ENCODE measurements at regions not wholly inside any gene's neighbourhood (a gene's known extent, or its start where the extent isn't known, plus 50 kb on each side); places are given as distances from the start of the nearest gene placed in this dataset.

GRCh38 chr4:128688033-128688721 lies 121.3 kb upstream of the JADE1 start:
- Histone ChIP-seq H3K27ac (replicated peaks) (no peak overlapping the region), H3K27me3 (ENCODE audit: insufficient read depth, poor library complexity, severe bottlenecking) (peaks cover 2% of the 10 kb centered on the region), H3K4me3 (replicated peaks; ENCODE audit: insufficient read depth, low read length) (no peak overlapping the region)
- TF ChIP-seq GABPA (IDR thresholded peaks at IDR 0.05; ENCODE audit: low read depth): no peak
- TF ChIP-seq, protein P1, sequence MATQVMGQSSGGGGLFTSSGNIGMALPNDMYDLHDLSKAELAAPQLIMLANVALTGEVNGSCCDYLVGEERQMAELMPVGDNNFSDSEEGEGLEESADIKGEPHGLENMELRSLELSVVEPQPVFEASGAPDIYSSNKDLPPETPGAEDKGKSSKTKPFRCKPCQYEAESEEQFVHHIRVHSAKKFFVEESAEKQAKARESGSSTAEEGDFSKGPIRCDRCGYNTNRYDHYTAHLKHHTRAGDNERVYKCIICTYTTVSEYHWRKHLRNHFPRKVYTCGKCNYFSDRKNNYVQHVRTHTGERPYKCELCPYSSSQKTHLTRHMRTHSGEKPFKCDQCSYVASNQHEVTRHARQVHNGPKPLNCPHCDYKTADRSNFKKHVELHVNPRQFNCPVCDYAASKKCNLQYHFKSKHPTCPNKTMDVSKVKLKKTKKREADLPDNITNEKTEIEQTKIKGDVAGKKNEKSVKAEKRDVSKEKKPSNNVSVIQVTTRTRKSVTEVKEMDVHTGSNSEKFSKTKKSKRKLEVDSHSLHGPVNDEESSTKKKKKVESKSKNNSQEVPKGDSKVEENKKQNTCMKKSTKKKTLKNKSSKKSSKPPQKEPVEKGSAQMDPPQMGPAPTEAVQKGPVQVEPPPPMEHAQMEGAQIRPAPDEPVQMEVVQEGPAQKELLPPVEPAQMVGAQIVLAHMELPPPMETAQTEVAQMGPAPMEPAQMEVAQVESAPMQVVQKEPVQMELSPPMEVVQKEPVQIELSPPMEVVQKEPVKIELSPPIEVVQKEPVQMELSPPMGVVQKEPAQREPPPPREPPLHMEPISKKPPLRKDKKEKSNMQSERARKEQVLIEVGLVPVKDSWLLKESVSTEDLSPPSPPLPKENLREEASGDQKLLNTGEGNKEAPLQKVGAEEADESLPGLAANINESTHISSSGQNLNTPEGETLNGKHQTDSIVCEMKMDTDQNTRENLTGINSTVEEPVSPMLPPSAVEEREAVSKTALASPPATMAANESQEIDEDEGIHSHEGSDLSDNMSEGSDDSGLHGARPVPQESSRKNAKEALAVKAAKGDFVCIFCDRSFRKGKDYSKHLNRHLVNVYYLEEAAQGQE (IDR thresholded peaks at IDR 0.05; ENCODE audit: insufficient replicate concordance, low read depth): no peak
- no peak for TF ChIP-seq POLR2AphosphoS5 (IDR thresholded peaks at IDR 0.05; ENCODE audit: low read depth)
- no peak for TF ChIP-seq SPI1 (IDR thresholded peaks at IDR 0.05; ENCODE audit: borderline replicate concordance, low read depth)
- TF ChIP-seq CTCF (IDR thresholded peaks at IDR 0.05; ENCODE audit: insufficient read depth, low read length): no peak
- no peak for DNase-seq (ENCODE audit: low read depth in 1 of 2, low spot score in 1 of 2)

DNA sequence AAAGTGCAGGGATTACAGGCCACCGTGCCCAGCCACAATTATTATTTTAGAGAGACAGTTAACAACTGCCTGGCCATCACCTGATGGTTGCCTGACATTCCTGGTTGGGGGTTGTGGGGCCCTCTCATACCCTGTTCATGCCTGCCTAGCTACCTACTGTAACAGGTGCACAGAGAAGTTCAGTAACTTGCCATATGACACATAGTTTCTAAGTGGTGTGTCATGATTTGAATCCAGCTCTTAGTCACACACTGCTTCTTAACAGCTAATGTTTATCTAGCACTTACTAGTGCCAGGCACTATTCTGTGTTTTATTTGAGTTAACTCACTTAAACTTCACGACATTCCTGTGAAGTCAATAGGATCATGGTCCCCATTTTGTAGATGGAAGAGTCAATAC lies 122.7 kb upstream of the JADE1 start:
- TF ChIP-seq, protein P1 (IDR thresholded peaks at IDR 0.05; ENCODE audit: insufficient replicate concordance, low read depth): no peak
- TF ChIP-seq POLR2AphosphoS5 (IDR thresholded peaks at IDR 0.05; ENCODE audit: low read depth) (no peak), GABPA (IDR thresholded peaks at IDR 0.05; ENCODE audit: low read depth) (no peak), SPI1 (IDR thresholded peaks at IDR 0.05; ENCODE audit: borderline replicate concordance, low read depth) (no peak), CTCF (IDR thresholded peaks at IDR 0.05; ENCODE audit: insufficient read depth, low read length) (no peak)
- peaks cover 2% of the 10 kb centered on the region for H3K27me3 ChIP-seq (ENCODE audit: insufficient read depth, poor library complexity, severe bottlenecking)
- no peak overlapping the region for H3K4me3 ChIP-seq (replicated peaks; ENCODE audit: insufficient read depth, low read length)
- no peak for DNase-seq (ENCODE audit: low read depth in 1 of 2, low spot score in 1 of 2)
- H3K27ac ChIP-seq (replicated peaks): no peak overlapping the region

DNA sequence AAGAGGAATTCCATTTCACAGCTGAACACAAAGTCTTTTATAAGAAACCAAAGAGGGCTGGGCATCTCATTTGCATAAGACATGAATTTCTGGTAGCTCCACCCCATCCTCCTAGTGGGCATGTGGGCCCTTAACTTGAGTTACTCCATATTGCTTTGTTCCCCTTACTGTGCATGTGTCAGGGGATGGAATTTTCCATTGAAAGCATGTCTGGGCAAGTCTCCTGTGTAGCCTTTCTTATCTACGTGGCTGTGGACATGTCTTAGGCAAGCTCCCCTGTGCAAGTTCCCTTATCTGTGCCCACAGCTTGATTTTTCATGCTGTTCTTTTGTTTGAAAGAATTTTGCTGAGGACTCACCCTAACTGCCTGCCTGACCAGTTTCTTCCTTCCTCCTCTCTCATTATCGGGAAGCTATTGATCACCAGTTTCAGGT lies 123.5 kb upstream of the JADE1 start:
- peak in 1 of 2 experiments; percentile 8 for DNase-seq (ENCODE audit: low read depth in 1 of 2, low spot score in 1 of 2)
- H3K4me3 ChIP-seq (replicated peaks; ENCODE audit: insufficient read depth, low read length): no peak overlapping the region
- peaks cover 2% of the 10 kb centered on the region for H3K27me3 ChIP-seq (ENCODE audit: insufficient read depth, poor library complexity, severe bottlenecking)
- no peak overlapping the region for H3K27ac ChIP-seq (replicated peaks)
- TF ChIP-seq POLR2AphosphoS5 (IDR thresholded peaks at IDR 0.05; ENCODE audit: low read depth) (no peak), GABPA (IDR thresholded peaks at IDR 0.05; ENCODE audit: low read depth) (no peak), CTCF (IDR thresholded peaks at IDR 0.05; ENCODE audit: insufficient read depth, low read length) (no peak), SPI1 (IDR thresholded peaks at IDR 0.05; ENCODE audit: borderline replicate concordance, low read depth) (no peak)
- TF ChIP-seq, protein P1 (IDR thresholded peaks at IDR 0.05; ENCODE audit: insufficient replicate concordance, low read depth): no peak
